Stimulated activated CD4-positive, alpha-beta T cell treated with anti-CD3 and anti-CD28 coated beads, TNF-alpha, amount 100 ng/mL, for 24 hours (primary cell): ENCODE measurements at regions not wholly inside any gene's neighbourhood (a gene's known extent, or its start where the extent isn't known, plus 50 kb on each side); places are given as distances from the start of the nearest gene placed in this dataset.

Source experiments
- DNase-seq, 3 experiments: peaks; one replicate each; pipeline ENCODE4 v3.0.0-alpha.2; 2020; ENCODE audit warnings: low read depth in 3 of 3

DNA sequence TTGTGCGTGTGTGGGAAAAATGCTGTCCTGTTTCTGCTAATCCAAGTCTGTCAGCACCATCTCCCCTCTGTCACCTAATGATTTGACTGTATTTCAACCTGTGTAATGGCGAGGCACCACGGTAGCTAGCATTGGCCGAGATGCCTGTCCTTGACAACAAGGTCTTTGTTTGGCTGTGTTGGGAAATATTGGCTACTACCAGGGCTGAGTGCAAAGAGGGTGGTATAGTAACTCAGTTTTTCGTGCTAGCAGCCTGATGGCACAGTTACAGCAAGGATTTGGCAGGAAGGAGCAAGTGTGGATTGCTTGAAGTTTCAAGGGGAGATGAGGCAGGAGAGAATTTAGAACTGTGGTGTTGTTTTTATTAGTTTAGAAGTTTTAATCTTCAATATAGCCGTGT lies 440.3 kb upstream of the RGS6 start:
- no peak for DNase-seq

DNA sequence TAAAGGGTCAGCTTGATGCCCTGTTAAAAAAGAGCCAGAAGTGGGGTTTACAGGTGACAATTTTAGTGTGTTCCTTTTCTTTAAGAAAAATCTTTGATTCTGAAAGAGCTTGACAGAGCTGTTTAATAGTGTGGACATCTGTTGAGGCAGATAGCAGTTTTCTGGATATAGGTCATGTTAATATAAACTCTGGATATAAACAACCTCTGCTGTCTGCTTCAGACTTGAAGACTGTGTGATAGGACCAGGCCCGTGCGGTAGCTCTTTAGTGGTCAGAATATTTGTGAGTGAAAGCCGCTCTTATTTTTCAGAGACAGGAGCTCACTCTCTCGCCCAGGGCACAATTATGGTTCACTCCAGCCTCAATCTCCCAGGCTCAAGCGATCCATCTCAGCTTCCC lies 439.9 kb upstream of the RGS6 start:
- DNase-seq, result no peak

DNA sequence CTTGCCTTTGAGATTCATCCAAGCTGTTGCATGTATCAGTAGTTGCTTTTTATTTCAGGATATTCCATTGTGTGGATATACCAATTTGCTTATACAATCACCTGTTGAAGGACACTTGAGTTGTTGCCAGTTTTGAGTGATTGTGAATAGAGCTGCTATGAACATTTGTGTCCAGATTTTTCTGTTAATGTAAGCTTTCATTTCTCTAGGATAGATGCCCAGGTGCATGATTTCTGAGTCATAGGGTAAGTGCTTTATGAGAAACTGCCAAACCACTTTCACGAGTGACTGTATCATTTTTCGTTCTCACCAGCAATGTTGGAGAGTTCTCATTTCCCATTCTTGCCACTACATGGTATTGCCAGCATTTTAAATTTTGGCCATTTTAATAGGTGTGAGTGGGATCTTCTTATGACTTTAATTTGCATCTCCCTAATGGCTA lies 434.6 kb upstream of the RGS6 start:
- no peak for DNase-seq

DNA sequence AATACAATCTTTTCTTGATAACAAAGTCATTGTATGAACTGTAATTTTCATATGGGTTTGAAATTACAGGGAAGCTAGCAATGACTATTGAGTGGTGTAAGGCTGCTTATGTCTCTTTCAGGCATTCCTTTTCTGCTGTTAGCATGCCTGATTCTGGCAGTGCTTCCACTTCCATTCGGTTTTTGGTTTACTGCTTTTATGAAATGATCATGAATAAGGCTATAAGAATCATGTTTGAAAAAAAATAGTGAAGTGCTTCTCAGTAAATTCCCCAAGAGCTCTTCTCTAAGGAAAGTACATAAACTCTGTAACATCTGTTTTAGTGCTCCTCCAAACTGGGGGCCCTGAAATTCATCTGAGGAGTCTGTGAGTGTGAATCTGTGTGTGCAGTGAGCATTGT lies 434.0 kb upstream of the RGS6 start:
- DNase-seq, result no peak

DNA sequence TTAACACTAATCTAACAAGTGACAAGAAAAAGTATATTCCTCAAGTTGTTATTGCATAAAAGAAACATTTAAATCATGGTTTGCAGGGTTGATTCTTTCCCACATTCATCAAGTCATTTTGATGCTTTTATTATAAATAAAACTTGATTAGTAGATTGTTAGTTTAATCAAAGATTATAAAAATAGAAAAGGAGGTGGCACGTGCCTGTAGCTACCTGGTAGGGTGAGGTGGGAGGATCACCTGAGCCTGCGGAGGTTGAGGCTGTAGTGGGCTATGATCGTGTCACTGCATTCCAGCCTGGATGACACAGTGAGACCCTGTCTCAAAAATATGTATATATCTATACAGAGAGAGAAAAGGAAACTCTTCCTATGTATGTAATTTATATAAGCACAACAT lies 433.2 kb upstream of the RGS6 start:
- no peak for DNase-seq

DNA sequence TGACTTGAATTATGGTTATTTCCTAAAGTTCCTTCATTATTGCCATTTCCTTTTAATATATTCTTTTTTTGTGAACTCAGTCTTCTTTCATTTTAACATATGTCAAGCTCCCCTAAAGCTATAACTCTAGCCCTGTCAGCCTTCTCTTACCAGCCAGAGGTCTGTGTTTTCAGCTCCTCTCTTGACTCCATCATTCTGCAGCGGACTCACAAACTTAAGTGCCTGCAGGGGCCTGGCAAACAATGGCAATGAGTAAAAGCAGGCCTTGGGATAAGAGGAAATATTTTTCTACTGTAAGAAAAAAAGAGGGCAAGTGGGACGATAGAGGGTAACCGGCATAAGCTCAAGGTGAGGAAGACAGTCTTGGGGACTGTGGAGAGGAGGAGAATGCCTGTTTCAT lies 424.5 kb upstream of the RGS6 start:
- no peak for DNase-seq

DNA sequence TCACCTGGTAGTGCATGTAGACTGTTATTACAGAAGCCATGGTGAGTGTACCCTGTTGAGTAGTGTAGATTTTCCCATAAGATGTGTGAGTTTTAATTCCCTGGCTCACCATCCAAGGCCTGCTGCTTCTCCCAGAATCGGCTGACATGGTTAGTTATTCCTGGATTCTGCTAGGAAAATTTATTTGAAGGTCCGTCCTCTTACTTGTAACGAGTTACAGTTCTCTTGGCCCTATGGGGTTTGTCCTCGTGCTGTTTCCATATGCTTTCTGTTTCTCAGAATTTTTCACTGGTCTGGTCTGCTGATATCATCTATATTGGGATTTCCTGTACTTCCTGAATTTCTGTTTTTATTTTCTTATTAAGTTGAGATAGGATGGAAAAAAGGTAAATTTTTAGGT lies 423.3 kb upstream of the RGS6 start:
- no peak for DNase-seq

DNA sequence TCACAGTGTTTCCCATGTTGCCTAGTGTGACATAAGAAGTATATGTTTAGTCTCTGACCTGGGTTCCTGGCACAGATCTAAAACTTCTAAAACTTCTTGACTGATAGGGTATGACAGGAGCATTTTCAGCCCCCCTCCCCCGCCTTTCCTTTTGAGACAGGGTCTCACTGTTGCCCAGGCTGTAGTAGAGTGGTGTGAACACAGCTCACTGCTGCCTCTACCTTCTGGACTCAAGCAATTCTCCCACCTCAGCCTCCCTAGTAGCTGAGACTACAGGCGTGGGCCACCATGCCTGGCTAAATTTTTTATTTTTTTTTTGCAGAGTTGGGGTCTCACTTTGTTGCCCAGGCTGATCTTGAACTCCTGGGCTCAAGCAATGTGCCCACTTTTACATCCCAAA lies 421.1 kb upstream of the RGS6 start:
- no peak for DNase-seq

DNA sequence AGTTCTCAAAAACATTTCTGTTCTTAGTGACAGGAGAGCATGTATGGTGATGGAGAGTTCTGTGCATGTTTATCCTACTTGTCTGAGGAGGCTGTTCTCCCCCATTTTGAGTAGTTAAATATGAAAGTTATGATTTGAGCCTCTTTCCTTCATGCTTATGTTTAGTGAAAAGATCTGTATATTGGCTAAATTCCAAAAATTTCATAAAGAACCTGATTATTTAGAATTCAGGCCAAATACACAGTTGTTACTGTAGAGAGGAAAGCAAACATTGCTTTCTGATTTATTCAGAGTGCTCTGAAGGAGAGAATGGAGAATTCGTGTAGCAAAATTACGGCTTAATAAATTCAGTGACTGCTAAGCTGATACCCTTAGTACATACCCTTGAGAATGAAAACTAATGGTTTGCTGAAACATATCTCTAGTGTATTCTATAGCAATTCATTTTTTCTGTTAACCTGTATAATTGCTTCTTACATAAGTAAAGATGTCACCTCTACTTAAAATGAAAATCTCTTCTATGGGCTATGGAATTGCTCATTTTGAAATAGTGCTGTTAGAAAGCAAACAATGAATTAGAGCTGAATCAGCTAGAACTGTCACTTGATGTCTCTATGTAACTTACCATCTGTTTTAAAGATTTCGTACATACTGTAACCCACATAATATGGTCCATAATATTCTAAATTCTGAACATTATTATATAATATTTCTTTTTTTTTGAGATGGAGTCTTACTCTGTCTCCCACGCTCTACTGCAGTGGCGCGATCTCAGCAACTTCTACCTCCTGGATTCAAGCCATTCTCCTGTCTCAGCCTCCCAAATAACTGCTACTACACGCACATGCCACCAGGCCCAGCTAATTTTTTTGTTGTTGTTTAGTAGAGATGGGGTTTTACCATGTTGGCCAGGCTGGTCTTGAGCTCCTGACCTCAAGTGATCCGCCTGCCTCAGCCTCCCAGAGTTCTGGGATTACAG lies 417.0 kb upstream of the RGS6 start:
- no peak for DNase-seq

DNA sequence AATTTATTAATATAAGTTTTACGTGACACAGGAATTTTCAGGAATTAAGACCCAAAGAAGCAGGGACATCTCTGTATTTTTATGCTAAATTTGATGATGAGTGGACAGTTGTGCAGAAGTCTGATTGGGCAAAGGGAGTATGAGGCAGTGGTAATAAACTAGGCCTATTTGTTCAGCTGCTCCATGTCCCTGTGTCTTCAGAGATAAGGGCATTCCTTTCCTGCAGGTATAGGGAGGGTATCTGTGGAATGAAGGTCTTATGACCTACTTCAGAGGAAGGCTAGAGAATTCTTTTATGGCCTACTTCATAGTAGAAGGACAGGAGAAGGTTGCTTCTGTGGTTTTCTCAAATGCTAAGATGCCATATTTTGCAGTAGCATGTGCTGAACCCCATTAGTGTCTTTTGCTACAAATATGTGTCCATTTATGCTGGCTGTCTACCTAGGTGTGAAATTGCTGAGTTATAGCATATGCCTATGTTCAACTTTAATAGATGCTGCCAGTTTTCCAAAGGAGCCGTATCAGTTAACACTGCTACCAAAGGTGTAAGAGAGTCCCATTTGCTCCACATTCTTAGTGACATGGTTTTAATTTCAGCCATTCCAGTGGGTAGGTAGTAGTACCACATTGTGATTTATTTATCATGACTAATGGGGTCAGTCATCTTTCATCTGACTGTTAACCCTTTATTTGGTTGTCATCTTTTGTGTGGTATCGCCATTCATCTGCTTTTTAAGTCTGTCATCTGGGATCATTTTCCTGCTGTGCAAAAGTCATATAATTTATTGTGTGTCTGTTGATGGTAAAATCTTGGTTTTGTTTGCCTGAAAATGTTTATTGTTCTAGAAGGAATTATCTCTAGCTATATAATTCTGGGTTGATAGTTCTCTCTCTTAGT lies 410.7 kb upstream of the RGS6 start:
- no peak for DNase-seq

DNA sequence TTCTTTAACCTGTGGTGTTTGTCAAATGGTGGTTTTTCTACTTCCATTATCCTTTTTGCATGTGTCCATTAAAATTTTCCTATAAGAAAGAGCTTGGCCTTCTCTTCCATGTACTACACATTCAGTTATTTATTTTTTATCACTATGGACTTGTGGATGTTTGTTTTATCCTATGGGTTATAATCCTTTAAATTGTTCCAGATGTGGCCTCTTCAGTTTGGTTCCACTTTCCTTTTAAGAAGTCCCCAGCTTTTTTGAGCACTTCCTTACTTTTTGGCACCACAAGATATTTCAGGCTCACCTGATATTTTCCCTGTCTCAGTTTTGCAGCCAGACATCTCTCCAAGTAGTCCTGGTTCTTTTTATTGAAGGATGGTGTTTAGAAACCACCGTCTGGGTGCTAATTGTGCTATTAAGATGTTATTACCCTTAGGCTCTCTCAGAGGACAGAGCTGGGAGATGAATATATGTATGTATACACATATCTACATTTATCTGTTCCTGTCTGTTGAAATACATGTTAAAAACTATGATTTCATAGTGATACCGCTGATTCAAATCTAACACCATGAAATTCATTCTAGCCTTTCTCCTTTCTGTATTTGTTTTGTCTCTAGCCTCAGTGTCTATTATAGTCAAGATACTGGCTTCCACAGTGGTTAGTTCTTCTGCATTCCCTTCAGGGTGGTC lies 408.5 kb upstream of the RGS6 start:
- DNase-seq, result no peak

DNA sequence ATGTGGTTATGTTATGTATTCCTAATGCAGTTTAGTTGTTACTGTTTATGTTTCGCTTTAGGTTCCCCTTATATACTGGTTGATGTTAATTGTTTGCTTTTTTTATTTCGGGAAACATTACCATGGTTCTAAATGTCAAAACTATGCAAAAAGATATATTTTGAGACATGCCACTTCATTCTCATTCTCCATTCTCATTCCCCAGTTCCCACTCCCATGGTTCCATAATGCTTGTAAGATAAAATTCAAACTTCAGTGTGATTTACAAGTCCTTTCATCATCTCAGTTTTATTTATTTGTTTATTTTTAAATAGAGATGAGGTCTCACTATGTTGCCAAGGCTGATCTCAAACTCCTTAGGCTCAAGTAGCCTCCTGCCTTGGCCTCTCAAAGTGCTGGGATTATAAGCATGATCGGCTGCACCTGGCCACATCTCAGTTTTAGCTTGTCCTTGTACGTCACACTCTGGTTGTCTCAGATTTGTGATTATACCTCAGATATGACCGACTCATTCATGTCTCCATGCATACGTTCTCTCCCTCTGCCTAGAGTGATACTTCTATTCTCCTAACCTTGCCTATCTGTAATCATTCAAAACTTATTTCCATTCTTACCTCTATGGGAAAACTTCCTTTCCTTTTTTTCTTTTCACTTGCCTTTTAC lies 407.8 kb upstream of the RGS6 start:
- no peak for DNase-seq

DNA sequence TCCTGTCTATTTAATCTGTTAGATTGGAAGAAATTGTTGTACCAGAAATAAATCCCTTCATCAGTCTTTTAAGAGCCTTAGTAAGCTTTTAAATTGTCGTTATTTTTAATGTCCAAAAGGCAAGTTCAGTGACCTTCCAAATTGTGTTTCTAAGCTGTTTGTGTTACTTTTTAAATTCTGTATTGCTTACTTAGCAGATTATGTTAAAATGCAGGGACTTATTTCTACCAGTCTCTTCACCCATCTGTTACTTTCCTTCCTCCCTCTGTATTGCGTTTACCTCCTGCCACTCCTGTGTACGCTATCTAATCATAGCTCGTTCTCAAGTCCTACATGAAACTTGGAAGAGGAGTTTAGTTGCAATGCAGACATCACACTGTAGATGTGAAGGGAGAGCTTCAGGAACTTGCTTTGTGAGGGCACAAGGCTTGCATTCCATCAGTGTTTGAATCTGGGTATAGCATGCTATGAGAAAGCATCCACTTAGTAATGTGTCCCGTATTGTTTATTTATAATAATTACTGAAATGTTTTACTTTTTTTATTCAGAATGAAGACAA lies 406.5 kb upstream of the RGS6 start:
- no peak for DNase-seq

DNA sequence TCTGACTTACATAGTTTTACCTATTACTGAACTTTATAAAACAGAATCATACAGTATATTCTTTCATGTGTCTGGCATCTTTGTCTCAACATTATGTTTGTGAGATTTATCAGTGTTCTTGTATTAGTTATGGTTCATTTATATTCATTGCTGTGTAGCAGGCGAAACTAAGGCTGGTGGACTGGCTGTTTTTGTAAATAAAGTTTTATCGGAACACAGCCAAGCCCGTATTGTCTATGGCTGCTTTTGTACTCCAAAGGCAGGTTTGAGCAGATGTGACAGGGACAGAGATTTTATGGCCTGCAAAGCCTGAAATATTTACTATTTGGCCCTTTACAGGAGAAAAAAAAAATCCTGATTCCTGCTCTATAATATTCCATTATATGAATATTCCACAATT lies 405.8 kb upstream of the RGS6 start:
- DNase-seq, result no peak

DNA sequence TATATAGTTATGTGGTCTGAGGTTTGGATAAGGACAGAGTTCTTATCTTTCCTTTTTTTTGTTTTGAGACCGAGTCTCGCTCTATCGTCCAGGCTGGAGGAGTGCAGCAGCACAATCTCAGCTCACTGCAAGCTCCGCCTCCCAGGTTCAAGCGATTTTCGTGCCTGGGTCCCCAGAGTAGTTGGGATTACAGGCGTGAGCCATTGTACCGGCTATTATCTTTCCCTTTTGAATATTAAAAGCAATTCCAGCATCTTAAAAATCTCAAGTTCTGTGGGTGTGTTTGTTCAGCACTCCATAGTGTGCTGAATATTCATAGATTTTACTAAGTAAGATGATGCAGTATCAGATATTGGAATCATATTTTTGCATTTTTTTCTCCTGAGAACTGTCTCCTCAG lies 404.4 kb upstream of the RGS6 start:
- no peak for DNase-seq

DNA sequence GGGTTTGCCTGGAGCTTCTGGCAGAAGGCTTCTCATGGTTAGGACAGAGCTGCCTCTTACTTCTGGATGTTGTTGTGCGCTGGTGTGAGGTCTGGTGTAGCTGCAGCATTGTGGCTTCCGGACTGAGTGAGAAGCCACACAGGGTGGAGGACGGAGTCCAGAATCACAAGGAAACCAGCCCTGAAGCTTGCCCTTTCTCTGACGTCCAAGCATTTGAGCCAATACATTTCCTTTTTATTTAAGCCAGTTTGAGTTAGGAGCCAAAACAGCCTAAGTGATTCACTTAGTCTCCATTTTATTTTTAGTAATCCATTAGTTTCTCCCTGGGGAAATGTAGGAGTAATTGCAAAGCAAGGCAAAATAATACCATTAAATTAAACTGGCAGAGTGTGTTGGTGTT lies 402.4 kb upstream of the RGS6 start:
- no peak for DNase-seq

DNA sequence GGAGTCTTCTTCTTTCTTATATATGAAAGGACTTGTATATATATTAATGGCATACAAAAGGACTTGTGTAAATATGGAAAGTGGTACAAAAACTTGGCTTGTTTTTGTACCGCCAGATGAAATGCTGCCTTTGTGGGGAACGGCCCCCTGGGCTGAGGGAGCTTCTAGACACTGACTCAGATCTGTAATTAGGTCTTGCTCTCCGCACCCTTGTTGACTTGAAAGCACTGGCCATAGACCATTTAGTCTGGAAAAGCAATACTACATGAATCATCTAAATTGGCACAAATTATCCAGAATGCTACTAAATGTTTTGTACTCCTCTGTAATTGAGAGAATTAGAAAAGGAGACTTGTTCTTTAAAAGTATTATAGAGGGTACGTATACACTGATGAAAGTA lies 399.9 kb upstream of the RGS6 start:
- no peak for DNase-seq

DNA sequence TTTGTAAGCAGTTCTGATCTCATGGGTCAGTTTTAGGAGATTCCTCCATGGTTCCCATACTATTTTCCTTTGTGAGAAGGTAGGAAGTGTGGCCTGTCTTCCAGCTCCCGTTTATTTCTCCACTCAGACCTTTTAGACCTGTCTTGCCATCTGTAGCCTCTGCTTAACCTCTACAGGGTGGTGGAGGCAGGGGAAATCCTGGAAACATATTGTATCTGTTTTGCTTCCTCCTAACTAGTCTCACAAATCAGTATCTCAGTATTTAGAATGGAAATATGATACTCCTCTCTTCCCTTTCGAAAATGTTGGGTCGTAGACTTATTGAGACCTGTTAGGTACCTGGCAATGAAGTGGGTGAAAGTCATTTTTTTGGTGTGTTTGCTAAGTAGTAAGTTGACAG lies 399.4 kb upstream of the RGS6 start:
- no peak for DNase-seq

DNA sequence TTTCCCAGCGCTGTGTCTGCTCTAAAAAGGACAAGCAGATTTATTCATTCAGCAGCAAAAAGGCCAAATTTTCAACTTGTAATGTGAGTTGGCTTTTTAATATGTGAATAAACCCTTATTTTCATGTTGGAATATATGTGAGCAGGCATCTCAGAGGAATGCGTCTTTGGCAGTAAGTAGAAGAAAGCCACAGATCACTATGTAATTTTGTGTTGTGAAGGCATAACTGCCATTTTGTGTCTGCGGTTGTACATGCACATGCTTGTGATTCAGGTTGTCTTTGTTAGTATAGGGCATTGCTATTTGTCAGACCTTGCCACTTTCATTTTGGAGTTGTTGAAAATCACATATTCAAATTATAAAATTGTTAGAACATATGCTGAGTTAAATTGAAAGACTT lies 398.8 kb upstream of the RGS6 start:
- DNase-seq, result no peak

DNA sequence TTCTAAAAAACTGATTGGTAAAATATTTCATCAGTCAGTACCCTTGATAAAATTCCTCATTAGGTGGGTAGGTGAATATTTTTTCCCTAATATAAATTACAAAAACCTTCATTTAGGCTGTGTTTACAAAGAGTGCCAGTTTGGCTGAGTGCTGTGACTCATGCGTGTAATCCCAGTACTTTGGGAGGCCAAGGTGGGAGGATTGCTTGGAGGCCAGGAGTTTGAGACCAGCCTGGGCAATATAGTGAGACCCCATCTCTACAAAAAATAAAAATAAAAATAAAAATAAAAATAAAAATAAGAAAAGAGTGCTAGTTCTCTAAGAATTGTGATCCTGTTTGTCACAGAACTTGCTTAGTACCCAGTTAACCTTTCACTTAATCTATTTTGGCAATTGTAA lies 398.4 kb upstream of the RGS6 start:
- no peak for DNase-seq

DNA sequence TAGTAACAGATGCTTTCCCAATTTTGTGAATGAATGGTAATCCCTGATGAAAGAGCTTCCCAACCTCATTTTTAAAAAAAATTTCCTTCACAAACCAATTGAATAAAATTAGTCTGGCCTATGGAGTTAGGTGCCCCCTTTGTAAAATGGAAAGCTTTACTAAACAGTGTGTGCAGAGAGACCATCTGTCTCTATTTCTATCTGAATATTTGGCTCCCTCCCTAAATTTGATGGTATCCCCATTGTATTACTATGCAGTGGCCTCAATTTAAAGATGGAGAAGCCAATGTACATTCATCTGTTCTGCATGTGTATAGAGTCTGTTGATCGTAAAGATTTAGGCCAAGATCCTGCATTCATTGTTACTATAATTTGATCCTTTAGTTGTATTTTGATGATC lies 397.7 kb upstream of the RGS6 start:
- DNase-seq, result no peak
